Liver (tissue), 8 donors: ENCODE measurements at regions not wholly inside any gene's neighbourhood (a gene's known extent, or its start where the extent isn't known, plus 50 kb on each side); places are given as distances from the start of the nearest gene placed in this dataset.
"Not testable (repeated sequence)": the region's sequence is repeated elsewhere in the genome, so short reads cannot be mapped to it uniquely, and the experiment has no call there.

Source experiments
- DNase-seq: peaks from one replicate; pipeline ENCODE4 v3.0.0-alpha.2; 2017; ENCODE audit warnings: low spot score
- H3K27ac ChIP-seq, 2 donors: one replicate each; pipeline ENCODE4 v1.7.0; 2013; ENCODE audit warnings: inconsistent platforms in 2 of 2, low read length in 2 of 2, control low read depth in 1 of 2, low read depth in 1 of 2, mild to moderate bottlenecking in 1 of 2
- H3K27me3 ChIP-seq, 4 donors: one replicate each; pipeline versions ENCODE4 v1.6.1 to v1.7.0; 2013; ENCODE audit warnings: low read length in 3 of 4, inconsistent platforms in 1 of 4, mild to moderate bottlenecking in 1 of 4, moderate library complexity in 1 of 4; ENCODE audit not compliant: control insufficient read depth in 4 of 4, insufficient read depth in 4 of 4
- H3K36me3 ChIP-seq, 4 donors: one replicate each; pipeline versions ENCODE4 v1.6.1 to v1.7.0; 2013; ENCODE audit warnings: low read length in 3 of 4, mild to moderate bottlenecking in 3 of 4, low read depth in 1 of 4, moderate library complexity in 1 of 4; ENCODE audit not compliant: control insufficient read depth in 4 of 4, insufficient read depth in 3 of 4
- H3K4me1 ChIP-seq, 4 donors: one replicate each; pipeline versions ENCODE4 v1.6.1 to v1.7.0; 2013; ENCODE audit warnings: low read length in 3 of 4, mild to moderate bottlenecking in 3 of 4, moderate library complexity in 1 of 4; ENCODE audit not compliant: control insufficient read depth in 4 of 4, insufficient read depth in 4 of 4
- H3K4me3 ChIP-seq, 3 donors: one replicate each; pipeline versions ENCODE4 v1.6.1 to v1.7.0; 2013; ENCODE audit warnings: low read length in 3 of 3, control low read depth in 1 of 3, low read depth in 1 of 3, mild to moderate bottlenecking in 1 of 3
- H3K9ac ChIP-seq, 2 donors: one replicate each; pipeline ENCODE4 v1.7.0; 2013; ENCODE audit warnings: low read length in 2 of 2, mild to moderate bottlenecking in 2 of 2, moderate library complexity in 2 of 2, control low read depth in 1 of 2, low read depth in 1 of 2
- H3K9me3 ChIP-seq, 4 donors: one replicate each; pipeline versions ENCODE4 v1.6.1 to v1.7.0; 2013; ENCODE audit warnings: low read length in 3 of 4; ENCODE audit not compliant: control insufficient read depth in 4 of 4
- FOXA1 ChIP-seq: IDR thresholded peaks from 2 replicates; pipeline ENCODE4 v1.6.1; 2016; ENCODE audit warnings: antibody characterized with exemption
- FOXA2 ChIP-seq: IDR thresholded peaks from 2 replicates; pipeline ENCODE4 v1.6.1; 2016; ENCODE audit warnings: antibody characterized with exemption
- GABPA ChIP-seq, 2 donors: IDR thresholded peaks in 1 of 2; conservative IDR thresholded peaks in 1 of 2; 2 replicates each; pipeline ENCODE4 v1.6.1; 2016; ENCODE audit warnings: antibody characterized with exemption in 2 of 2, mild to moderate bottlenecking in 1 of 2, moderate library complexity in 1 of 2
- HNF4A ChIP-seq, 2 donors: conservative IDR thresholded peaks; 2 replicates each; pipeline ENCODE4 v1.6.1; 2016; ENCODE audit warnings: antibody characterized with exemption in 2 of 2, mild to moderate bottlenecking in 2 of 2
- HNF4G ChIP-seq: IDR thresholded peaks from 2 replicates; pipeline ENCODE4 v1.6.1; 2016; ENCODE audit warnings: antibody characterized with exemption
- RAD21 ChIP-seq, 2 donors: IDR thresholded peaks; 2 replicates each; pipeline ENCODE4 v1.6.1; 2016; ENCODE audit warnings: antibody characterized with exemption in 2 of 2, mild to moderate bottlenecking in 2 of 2
- RXRA ChIP-seq, 2 donors: IDR thresholded peaks; 2 replicates each; pipeline ENCODE4 v1.6.1; 2017 to 2018; ENCODE audit warnings: antibody characterized with exemption in 2 of 2, mild to moderate bottlenecking in 1 of 2
- SP1 ChIP-seq: IDR thresholded peaks from 2 replicates; pipeline ENCODE4 v1.6.1; 2018; ENCODE audit warnings: antibody characterized with exemption, mild to moderate bottlenecking
- TAF1 ChIP-seq: conservative IDR thresholded peaks from 2 replicates; pipeline ENCODE4 v1.6.1; 2016; ENCODE audit warnings: antibody characterized with exemption, mild to moderate bottlenecking
- WGBS: extraction: QIAGEN DNeasy Blood & Tissue Kit; methylation state at CpG from one replicate; pipeline ENCODE4 v1.1.7; 2013; 5-methylcytosine and 5-hydroxymethylcytosine counted together
- TF ChIP-seq, protein P1 (sequence below): fragments of 150-350 bp; IDR thresholded peaks from 2 replicates; pipeline ENCODE4 v1.5.1; 2017; ENCODE audit warnings: improper control_type of control experiment, low read depth, low read length; ENCODE audit not compliant: missing input control
- TF ChIP-seq, protein P2 (sequence below): IDR thresholded peaks from 2 replicates; pipeline ENCODE4 v1.6.1; 2016; ENCODE audit warnings: antibody characterized with exemption
- TF ChIP-seq, protein P3 (sequence below): IDR thresholded peaks from 2 replicates; pipeline ENCODE4 v1.6.1; 2016; ENCODE audit warnings: antibody characterized with exemption
- TF ChIP-seq, protein P4 (sequence below): IDR thresholded peaks from 2 replicates; pipeline ENCODE4 v1.6.1; 2016; ENCODE audit warnings: antibody characterized with exemption
- donor health status: healthy.
- donor health status: healthy.
- donor health status: healthy.
- donor health status: healthy.
- donor health status: healthy.

DNA sequence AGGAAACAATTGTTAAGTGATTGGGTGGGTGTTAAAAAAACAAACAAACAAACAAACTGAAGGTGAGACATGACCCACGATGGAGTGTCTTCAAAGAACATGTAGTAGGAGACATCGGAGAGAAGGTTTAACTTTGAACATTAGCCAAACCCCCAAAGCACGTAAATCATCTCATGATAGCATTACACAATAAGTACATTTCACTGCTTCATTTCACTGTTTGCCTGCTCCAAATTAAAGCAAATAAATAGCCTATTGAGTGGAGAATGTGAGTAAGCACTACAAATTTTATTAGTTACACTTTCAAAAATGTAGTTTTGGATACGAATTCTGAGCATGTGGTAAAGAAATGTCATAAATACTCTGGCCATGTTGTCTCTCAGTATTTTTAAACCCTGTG is 287.0 kb downstream of the SI start:
- no peaks in the 10 kb centered on the region for H3K27me3 ChIP-seq
- H3K4me3 ChIP-seq = no peak overlapping the region
- WGBS = 72% methylated on average over 4 of the region's 4 CpGs
- TF ChIP-seq HNF4G (no peak), RXRA (IDR thresholded peaks at IDR 0.05) (no peak), HNF4A (conservative IDR thresholded peaks at IDR 0.05) (no peak), GABPA (IDR thresholded peaks at IDR 0.05 in 1 of 2, conservative IDR thresholded peaks at IDR 0.05 in 1 of 2) (no peak), TAF1 (no peak), SP1 (no peak), FOXA2 (no peak), FOXA1 (no peak), RAD21 (IDR thresholded peaks at IDR 0.05) (no peak)
- TF ChIP-seq, protein P1, sequence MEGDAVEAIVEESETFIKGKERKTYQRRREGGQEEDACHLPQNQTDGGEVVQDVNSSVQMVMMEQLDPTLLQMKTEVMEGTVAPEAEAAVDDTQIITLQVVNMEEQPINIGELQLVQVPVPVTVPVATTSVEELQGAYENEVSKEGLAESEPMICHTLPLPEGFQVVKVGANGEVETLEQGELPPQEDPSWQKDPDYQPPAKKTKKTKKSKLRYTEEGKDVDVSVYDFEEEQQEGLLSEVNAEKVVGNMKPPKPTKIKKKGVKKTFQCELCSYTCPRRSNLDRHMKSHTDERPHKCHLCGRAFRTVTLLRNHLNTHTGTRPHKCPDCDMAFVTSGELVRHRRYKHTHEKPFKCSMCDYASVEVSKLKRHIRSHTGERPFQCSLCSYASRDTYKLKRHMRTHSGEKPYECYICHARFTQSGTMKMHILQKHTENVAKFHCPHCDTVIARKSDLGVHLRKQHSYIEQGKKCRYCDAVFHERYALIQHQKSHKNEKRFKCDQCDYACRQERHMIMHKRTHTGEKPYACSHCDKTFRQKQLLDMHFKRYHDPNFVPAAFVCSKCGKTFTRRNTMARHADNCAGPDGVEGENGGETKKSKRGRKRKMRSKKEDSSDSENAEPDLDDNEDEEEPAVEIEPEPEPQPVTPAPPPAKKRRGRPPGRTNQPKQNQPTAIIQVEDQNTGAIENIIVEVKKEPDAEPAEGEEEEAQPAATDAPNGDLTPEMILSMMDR = no peak
- TF ChIP-seq, protein P2, sequence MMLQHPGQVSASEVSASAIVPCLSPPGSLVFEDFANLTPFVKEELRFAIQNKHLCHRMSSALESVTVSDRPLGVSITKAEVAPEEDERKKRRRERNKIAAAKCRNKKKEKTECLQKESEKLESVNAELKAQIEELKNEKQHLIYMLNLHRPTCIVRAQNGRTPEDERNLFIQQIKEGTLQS = no peak
- TF ChIP-seq, protein P3, sequence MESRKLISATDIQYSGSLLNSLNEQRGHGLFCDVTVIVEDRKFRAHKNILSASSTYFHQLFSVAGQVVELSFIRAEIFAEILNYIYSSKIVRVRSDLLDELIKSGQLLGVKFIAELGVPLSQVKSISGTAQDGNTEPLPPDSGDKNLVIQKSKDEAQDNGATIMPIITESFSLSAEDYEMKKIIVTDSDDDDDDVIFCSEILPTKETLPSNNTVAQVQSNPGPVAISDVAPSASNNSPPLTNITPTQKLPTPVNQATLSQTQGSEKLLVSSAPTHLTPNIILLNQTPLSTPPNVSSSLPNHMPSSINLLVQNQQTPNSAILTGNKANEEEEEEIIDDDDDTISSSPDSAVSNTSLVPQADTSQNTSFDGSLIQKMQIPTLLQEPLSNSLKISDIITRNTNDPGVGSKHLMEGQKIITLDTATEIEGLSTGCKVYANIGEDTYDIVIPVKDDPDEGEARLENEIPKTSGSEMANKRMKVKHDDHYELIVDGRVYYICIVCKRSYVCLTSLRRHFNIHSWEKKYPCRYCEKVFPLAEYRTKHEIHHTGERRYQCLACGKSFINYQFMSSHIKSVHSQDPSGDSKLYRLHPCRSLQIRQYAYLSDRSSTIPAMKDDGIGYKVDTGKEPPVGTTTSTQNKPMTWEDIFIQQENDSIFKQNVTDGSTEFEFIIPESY = no peak
- TF ChIP-seq, protein P4, sequence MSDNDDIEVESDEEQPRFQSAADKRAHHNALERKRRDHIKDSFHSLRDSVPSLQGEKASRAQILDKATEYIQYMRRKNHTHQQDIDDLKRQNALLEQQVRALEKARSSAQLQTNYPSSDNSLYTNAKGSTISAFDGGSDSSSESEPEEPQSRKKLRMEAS = no peak
- H3K4me1 ChIP-seq = no peaks in the 10 kb centered on the region
- H3K27ac ChIP-seq = no peak overlapping the region
- no peaks in the 10 kb centered on the region for H3K36me3 ChIP-seq
- no peak for DNase-seq
- H3K9ac ChIP-seq = no peak overlapping the region
- no peaks in the 10 kb centered on the region for H3K9me3 ChIP-seq

DNA sequence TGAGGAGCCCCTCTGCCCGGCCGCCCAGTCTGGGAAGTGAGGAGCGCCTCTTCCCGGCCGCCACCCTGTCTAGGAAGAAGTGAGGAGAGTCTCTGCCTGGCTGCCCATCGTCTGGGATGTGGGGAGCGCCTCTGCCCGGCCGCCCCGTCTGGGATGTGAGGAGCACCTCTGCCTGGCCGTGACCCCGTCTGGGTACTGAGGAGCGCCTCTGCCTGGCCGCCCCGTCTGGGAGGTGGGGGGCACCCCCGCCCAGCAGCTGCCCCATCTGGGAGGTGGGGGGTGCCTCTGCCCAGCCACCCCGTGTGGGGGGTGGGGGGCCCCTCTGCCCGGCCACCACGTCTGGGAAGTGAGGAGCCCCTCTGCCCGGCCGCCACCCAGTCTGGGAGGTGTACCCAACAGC is 293.9 kb downstream of the SI start:
- not testable (repeated sequence) for DNase-seq
- 93% methylated on average over 21 of the region's 21 CpGs for WGBS

DNA sequence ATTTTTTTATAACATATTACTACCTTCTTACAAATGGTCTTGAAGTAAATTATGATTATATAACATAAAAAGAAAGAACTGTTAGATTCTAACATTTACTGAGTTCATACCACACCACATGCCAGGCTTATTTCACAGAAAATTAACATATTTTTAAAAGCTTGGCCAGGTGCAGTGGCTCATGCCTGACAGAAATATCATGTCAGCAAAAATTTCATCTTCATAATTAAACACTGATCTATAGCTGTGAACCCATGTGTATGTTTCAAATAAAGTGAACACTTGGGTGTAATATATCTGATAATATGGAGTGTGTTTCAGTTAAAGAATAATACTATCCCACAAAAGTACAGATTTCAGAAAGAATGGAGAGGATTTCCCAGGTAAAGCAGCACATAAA is 296.5 kb downstream of the SI start:
- TF ChIP-seq RXRA (IDR thresholded peaks at IDR 0.05) (no peak), RAD21 (IDR thresholded peaks at IDR 0.05) (no peak), HNF4A (conservative IDR thresholded peaks at IDR 0.05) (no peak)
- TF ChIP-seq, protein P1 = no peak
- DNase-seq = no peak
- no peak overlapping the region for H3K9ac ChIP-seq
- no peaks in the 10 kb centered on the region for H3K36me3 ChIP-seq
- no peaks in the 10 kb centered on the region for H3K9me3 ChIP-seq
- H3K27me3 ChIP-seq = no peaks in the 10 kb centered on the region
- H3K4me1 ChIP-seq = no peaks in the 10 kb centered on the region
- no peak overlapping the region for H3K4me3 ChIP-seq
- no peak overlapping the region for H3K27ac ChIP-seq

More for the DNA sequence above, 293.9 kb downstream of the SI start:
- H3K9me3 ChIP-seq, H3K4me1 ChIP-seq, H3K9ac ChIP-seq, H3K36me3 ChIP-seq, H3K4me3 ChIP-seq, H3K27ac ChIP-seq, H3K27me3 ChIP-seq: not testable (repeated sequence)
